GM12891 (cell line): ENCODE measurements at regions not wholly inside any gene's neighbourhood (a gene's known extent, or its start where the extent isn't known, plus 50 kb on each side); places are given as distances from the start of the nearest gene placed in this dataset.
A peak's percentile ranks its signal among the peaks of the same experiment; 100 is the strongest.

ENCODE experiments used
- DNase-seq: peaks from one replicate; pipeline ENCODE4 v3.0.0; 2011; ENCODE audit warnings: low spot score; ENCODE audit not compliant: insufficient read length
- FAIRE-seq: peaks from 2 replicates; lab custom pipeline; 2011; peaks lifted over from hg19 to GRCh38; lab: Jason Lieb, UNC
- PAX5 ChIP-seq: IDR thresholded peaks from 2 replicates; pipeline ENCODE4 v1.6.1; 2011; ENCODE audit warnings: low read length, moderate library complexity, mild to moderate bottlenecking; ENCODE audit not compliant: insufficient read depth, severe bottlenecking
- POLR2A ChIP-seq: IDR thresholded peaks from 2 replicates; pipeline ENCODE4 v1.6.1; 2011; ENCODE audit warnings: low read depth, low read length, control low read depth
- POLR2AphosphoS5 ChIP-seq: IDR thresholded peaks from 2 replicates; pipeline ENCODE4 v1.6.1; 2011; ENCODE audit warnings: low read depth, low read length, control low read depth
- POU2F2 ChIP-seq: IDR thresholded peaks from 2 replicates; pipeline ENCODE4 v1.6.1; 2011; ENCODE audit warnings: low read depth, mild to moderate bottlenecking, control low read depth, low read length, moderate library complexity
- SPI1 ChIP-seq: IDR thresholded peaks from 2 replicates; pipeline ENCODE4 v1.6.1; 2011; ENCODE audit warnings: low read depth, low read length, control low read depth
- TAF1 ChIP-seq: IDR thresholded peaks from 2 replicates; pipeline ENCODE4 v1.6.1; 2011; ENCODE audit warnings: low read depth, low read length, control low read depth

GRCh38 chr20:19940988-19941460, 76.1 kb upstream of the NAA20 start:
- DNase-seq (no peak), FAIRE-seq (no peak)
- TF ChIP-seq SPI1 (peak; percentile 65), PAX5 (no peak), POLR2A (no peak)

GRCh38 chr20:19942611-19943010, 74.6 kb upstream of the NAA20 start:
- no peak for DNase-seq
- FAIRE-seq = no peak
- TF ChIP-seq POLR2A (no peak), POU2F2 (no peak), SPI1 (no peak), POLR2AphosphoS5 (no peak), PAX5 (no peak), TAF1 (no peak)

- FAIRE-seq = no peak
- TF ChIP-seq SPI1 = 0 out of 2 replicates have a peak, but pooled peaks have one; percentile 10
- no peak for TF ChIP-seq POLR2AphosphoS5
- no peak for DNase-seq
These were observed 74.1 kb upstream of the NAA20 start for GRCh38 chr20:19943061-19943521.

- DNase-seq (no peak), FAIRE-seq (no peak)
- TF ChIP-seq PAX5 (no peak), POLR2AphosphoS5 (no peak), POU2F2 (peak; percentile 56; the same call in 1 of the 2 replicates), TAF1 (no peak)
These were observed 72.2 kb upstream of the NAA20 start for GRCh38 chr20:19944772-19945459.

GRCh38 chr20:19945732-19946670, 71.2 kb upstream of the NAA20 start:
- no peak for DNase-seq
- FAIRE-seq = no peak
- TF ChIP-seq POLR2AphosphoS5 (no peak), PAX5 (no peak), POU2F2 (no peak), POLR2A (no peak), TAF1 (no peak), SPI1 (no peak)

- DNase-seq (no peak), FAIRE-seq (no peak)
- TF ChIP-seq PAX5 (no peak), POLR2AphosphoS5 (peak; percentile 47; the same call in 1 of the 2 replicates), SPI1 (peak; percentile 94), POLR2A (no peak), TAF1 (no peak), POU2F2 (no peak)
These were observed 69.4 kb upstream of the NAA20 start for GRCh38 chr20:19947611-19948264.

- DNase-seq (no peak), FAIRE-seq (no peak)
- TF ChIP-seq POLR2A (no peak), TAF1 (no peak), SPI1 (no peak), POLR2AphosphoS5 (no peak), POU2F2 (no peak), PAX5 (no peak)
These were observed 67.8 kb upstream of the NAA20 start for GRCh38 chr20:19949195-19949867.

GRCh38 chr20:19950042-19950441, 67.1 kb upstream of the NAA20 start:
- TF ChIP-seq TAF1 = no peak
- TF ChIP-seq POLR2AphosphoS5 = no peak
- TF ChIP-seq POLR2A = no peak
- no peak for TF ChIP-seq SPI1
- no peak for TF ChIP-seq PAX5
- no peak for TF ChIP-seq POU2F2
- DNase-seq = no peak
- no peak for FAIRE-seq

- TF ChIP-seq POLR2AphosphoS5 (no peak), POLR2A (no peak), SPI1 (no peak), POU2F2 (no peak), PAX5 (no peak), TAF1 (no peak)
- DNase-seq (no peak), FAIRE-seq (no peak)
These were observed 64.8 kb upstream of the NAA20 start for GRCh38 chr20:19952392-19952791.
